ENCODE measurements at regions not wholly inside any gene's neighbourhood (a gene's known extent, or its start where the extent isn't known, plus 50 kb on each side); places are given as distances from the start of the nearest gene placed in this dataset.
A peak's percentile ranks its signal among the peaks of the same experiment; 100 is the strongest.
"Not testable (repeated sequence)": the region's sequence is repeated elsewhere in the genome, so short reads cannot be mapped to it uniquely, and the experiment has no call there.

DNA sequence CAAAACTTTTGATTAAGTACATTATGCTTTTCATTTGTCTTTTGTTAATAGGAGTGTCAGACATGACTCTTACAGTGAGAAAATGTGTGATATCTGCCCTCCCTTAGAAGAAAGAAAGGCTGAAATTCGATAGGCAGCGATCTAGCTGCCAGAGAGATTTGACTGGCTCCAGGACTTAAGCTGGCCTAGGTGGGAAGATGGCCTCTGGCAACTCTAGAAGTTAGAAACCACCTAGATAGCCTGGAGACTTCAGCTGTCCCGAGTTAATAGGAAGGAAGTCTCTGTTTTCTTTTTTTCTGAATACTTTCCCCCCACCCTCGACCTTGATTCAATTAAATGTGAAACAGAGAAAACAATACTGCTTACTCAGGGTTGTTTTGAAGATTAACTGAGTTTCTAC is 1194.7 kb upstream of the CRIM1 start:
- Mint-ChIP-seq H3K4me3 (no peak overlapping the region), H3K27ac (no peak overlapping the region), H3K4me1 (no peaks in the 10 kb centered on the region), H3K36me3 (ENCODE audit: low read depth) (no peaks in the 10 kb centered on the region), H3K27me3 (ENCODE audit: low read depth) (no peaks in the 10 kb centered on the region), H3K9me3 (no peaks in the 10 kb centered on the region)
- TF ChIP-seq, protein P1, sequence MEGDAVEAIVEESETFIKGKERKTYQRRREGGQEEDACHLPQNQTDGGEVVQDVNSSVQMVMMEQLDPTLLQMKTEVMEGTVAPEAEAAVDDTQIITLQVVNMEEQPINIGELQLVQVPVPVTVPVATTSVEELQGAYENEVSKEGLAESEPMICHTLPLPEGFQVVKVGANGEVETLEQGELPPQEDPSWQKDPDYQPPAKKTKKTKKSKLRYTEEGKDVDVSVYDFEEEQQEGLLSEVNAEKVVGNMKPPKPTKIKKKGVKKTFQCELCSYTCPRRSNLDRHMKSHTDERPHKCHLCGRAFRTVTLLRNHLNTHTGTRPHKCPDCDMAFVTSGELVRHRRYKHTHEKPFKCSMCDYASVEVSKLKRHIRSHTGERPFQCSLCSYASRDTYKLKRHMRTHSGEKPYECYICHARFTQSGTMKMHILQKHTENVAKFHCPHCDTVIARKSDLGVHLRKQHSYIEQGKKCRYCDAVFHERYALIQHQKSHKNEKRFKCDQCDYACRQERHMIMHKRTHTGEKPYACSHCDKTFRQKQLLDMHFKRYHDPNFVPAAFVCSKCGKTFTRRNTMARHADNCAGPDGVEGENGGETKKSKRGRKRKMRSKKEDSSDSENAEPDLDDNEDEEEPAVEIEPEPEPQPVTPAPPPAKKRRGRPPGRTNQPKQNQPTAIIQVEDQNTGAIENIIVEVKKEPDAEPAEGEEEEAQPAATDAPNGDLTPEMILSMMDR (IDR thresholded peaks at IDR 0.05; ENCODE audit: unreplicated experiment in 3 of 3) = no peak

DNA sequence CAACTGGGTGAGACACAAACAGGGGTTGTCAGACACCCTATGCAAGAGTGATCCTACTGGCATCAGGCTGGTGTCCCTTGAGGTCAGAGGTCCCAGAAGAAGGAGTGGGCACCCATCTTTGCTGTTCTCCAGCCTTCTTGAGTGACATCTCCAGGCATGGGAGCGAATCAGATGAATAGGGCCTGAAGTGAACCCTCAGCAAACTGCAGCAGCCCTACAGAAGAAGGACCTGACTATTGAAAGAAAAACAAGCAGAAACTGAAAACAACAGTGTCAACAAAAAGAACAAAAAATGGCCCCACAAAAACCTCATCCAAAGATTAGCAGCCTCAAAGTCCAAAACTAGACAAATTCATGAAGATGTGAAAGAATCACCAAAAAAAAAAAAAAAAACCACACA is 1229.7 kb upstream of the CRIM1 start:
- H3K4me3 Mint-ChIP-seq = no peak overlapping the region
- H3K9me3 Mint-ChIP-seq = peaks cover 5% of the 10 kb centered on the region
- H3K36me3 Mint-ChIP-seq (ENCODE audit: low read depth) = no peaks in the 10 kb centered on the region
- TF ChIP-seq, protein P1 (IDR thresholded peaks at IDR 0.05; ENCODE audit: unreplicated experiment in 3 of 3) = no peak
- no peak overlapping the region for H3K27ac Mint-ChIP-seq
- no peaks in the 10 kb centered on the region for H3K27me3 Mint-ChIP-seq (ENCODE audit: low read depth)
- no peaks in the 10 kb centered on the region for H3K4me1 Mint-ChIP-seq

DNA sequence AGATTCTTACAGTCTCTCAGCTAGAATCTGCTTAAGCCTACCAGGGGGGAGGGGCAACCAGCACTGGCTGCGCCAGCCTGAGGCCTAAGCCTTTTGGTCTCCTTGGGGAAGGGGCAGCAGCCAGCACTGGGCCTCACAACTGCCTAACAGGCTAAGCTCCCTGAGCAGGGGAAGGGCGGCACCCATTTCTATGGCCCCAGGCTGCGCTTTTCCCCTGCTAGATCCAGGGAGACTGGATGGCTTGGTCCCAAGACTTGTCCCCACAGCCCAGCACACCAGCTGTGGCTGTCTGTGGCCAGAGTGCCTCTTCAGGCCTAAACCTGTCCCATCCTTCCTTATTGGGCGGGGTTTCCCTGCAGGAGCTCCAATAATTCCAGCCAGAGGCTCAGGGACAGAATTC is 1230.3 kb upstream of the CRIM1 start:
- no peaks in the 10 kb centered on the region for H3K27me3 Mint-ChIP-seq (ENCODE audit: low read depth)
- H3K4me3 Mint-ChIP-seq = no peak overlapping the region
- no peaks in the 10 kb centered on the region for H3K36me3 Mint-ChIP-seq (ENCODE audit: low read depth)
- TF ChIP-seq, protein P1 (IDR thresholded peaks at IDR 0.05; ENCODE audit: unreplicated experiment in 3 of 3) = no peak
- H3K9me3 Mint-ChIP-seq = peaks cover 5% of the 10 kb centered on the region
- no peaks in the 10 kb centered on the region for H3K4me1 Mint-ChIP-seq
- H3K27ac Mint-ChIP-seq = no peak overlapping the region

DNA sequence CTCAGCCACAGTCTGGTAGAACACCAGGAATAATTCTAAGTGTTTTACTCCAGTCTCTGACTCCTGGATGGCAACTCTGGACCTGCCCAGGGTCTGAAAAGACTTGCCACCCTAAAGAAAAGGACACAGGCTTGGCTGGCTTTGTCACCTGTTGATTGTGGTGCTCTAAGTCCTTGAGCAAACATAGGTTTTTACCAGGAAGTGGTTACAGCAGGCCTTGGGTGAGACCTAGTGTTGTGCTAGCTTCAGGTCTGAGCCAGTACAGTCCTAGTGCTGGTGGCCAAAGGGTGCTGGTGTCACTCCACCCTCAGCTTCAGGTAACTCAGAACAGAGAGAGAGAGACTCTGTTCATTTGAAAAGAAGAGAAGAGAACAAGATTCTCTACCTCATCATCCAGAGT is 1239.4 kb upstream of the CRIM1 start:
- Mint-ChIP-seq H3K4me3 (no peak overlapping the region), H3K27me3 (ENCODE audit: low read depth) (no peaks in the 10 kb centered on the region), H3K36me3 (ENCODE audit: low read depth) (no peaks in the 10 kb centered on the region), H3K9me3 (peaks cover 5% of the 10 kb centered on the region), H3K27ac (no peak overlapping the region), H3K4me1 (no peaks in the 10 kb centered on the region)
- TF ChIP-seq, protein P1 (IDR thresholded peaks at IDR 0.05; ENCODE audit: unreplicated experiment in 3 of 3) = no peak

DNA sequence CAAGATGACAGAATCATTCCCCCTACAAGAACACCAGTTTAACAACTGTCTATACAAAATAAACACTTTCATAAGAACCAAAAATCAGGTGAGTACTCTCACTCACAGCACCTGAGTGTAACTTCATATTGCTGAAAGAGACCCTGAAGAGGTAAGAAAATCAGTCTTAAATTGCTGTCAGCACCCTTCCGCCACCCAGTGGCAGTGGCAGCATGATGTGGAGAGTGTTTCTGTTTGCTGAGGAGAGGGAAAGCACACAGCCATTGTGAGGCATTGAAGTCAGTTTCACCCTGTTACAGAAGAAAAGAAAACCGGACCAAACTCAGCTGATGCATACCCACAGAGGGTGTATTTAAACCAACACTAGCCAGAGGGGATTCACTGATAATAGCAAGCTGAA is 1240.8 kb upstream of the CRIM1 start:
- H3K27me3 Mint-ChIP-seq (ENCODE audit: low read depth) = no peaks in the 10 kb centered on the region
- no peaks in the 10 kb centered on the region for H3K36me3 Mint-ChIP-seq (ENCODE audit: low read depth)
- H3K4me1 Mint-ChIP-seq = no peaks in the 10 kb centered on the region
- H3K9me3 Mint-ChIP-seq = peaks cover 8% of the 10 kb centered on the region
- TF ChIP-seq, protein P1 (IDR thresholded peaks at IDR 0.05; ENCODE audit: unreplicated experiment in 3 of 3) = peak in 1 of 3 experiments; percentile 16
- H3K4me3 Mint-ChIP-seq = no peak overlapping the region
- no peak overlapping the region for H3K27ac Mint-ChIP-seq

DNA sequence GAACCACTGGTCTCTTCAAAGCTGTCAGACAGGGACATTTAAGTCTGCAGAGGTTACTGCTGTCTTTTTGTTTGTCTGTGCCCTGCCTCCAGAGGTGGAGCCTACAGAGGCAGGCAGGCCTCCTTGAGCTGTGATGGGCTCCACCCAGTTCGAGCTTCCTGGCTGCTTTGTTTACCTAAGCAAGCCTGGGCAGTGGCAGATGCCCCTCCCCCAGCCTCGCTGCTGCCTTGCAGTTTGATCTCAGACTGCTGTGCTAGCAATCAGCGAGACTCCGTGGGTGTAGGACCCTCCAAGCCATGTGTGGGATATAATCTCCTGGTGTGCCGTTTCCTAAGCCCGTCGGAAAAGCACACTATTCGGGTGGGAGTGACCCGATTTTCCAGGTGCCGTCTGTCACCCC is 1243.2 kb upstream of the CRIM1 start:
- H3K36me3 Mint-ChIP-seq (ENCODE audit: low read depth); H3K4me1 Mint-ChIP-seq; H3K27me3 Mint-ChIP-seq (ENCODE audit: low read depth); H3K9me3 Mint-ChIP-seq; H3K4me3 Mint-ChIP-seq; H3K27ac Mint-ChIP-seq: not testable (repeated sequence)

All from nephron (organoid).